NT2/D1 (cell line): ENCODE measurements at regions not wholly inside any gene's neighbourhood (a gene's known extent, or its start where the extent isn't known, plus 50 kb on each side); places are given as distances from the start of the nearest gene placed in this dataset.

Source experiments
- SUZ12 ChIP-seq: IDR thresholded peaks from 2 replicates; pipeline ENCODE4 v1.6.1; 2011; ENCODE audit not compliant: insufficient read length, insufficient read depth; ENCODE audit errors: extremely low read depth
- YY1 ChIP-seq: IDR thresholded peaks from 2 replicates; pipeline ENCODE4 v1.6.1; 2011; ENCODE audit not compliant: insufficient read length, insufficient read depth
- ZNF274 ChIP-seq: IDR thresholded peaks from 2 replicates; pipeline ENCODE4 v1.6.1; 2011; ENCODE audit warnings: mild to moderate bottlenecking, low read depth, low read length

- TF ChIP-seq YY1 = no peak
- no peak for TF ChIP-seq ZNF274
- no peak for TF ChIP-seq SUZ12
Observed at GRCh38 chr21:31501926-31502325, 157.6 kb upstream of the SOD1 start.
